GM19395 (cell line): ENCODE measurements at regions not wholly inside any gene's neighbourhood (a gene's known extent, or its start where the extent isn't known, plus 50 kb on each side); places are given as distances from the start of the nearest gene placed in this dataset.
A peak's percentile ranks its signal among the peaks of the same experiment; 100 is the strongest.

Experiments used
- ATAC-seq: cut with Tn5 transposase; IDR thresholded peaks from one replicate; pipeline ENCODE4 v1.9.1; 2021; ENCODE audit warnings: mild to moderate bottlenecking, moderate library complexity; ENCODE audit not compliant: unreplicated experiment

- ATAC-seq, result no peak
These were observed 321.0 kb downstream of the RPS6KC1 start for GRCh38 chr1:213371847-213372619.

GRCh38 chr1:213374369-213374768 is 323.3 kb downstream of the RPS6KC1 start:
- ATAC-seq, result peak; percentile 92

DNA sequence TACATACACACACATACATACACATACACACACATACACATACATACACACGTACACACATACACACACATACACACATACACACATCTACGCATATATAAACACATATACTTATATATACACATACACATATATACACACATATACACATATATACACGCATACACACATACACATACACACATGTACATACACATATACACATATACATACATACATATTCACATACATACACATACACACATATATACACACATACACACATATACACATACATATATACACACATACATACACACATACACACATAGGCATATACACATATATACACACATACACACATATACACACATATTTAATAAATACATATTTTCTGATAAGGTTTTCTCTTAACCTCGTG is 324.0 kb downstream of the RPS6KC1 start:
- no peak for ATAC-seq

GRCh38 chr1:213376862-213377372 is 325.9 kb downstream of the RPS6KC1 start:
- no peak for ATAC-seq

- no peak for ATAC-seq
These were observed 329.8 kb downstream of the RPS6KC1 start for GRCh38 chr1:213380865-213381264.

DNA sequence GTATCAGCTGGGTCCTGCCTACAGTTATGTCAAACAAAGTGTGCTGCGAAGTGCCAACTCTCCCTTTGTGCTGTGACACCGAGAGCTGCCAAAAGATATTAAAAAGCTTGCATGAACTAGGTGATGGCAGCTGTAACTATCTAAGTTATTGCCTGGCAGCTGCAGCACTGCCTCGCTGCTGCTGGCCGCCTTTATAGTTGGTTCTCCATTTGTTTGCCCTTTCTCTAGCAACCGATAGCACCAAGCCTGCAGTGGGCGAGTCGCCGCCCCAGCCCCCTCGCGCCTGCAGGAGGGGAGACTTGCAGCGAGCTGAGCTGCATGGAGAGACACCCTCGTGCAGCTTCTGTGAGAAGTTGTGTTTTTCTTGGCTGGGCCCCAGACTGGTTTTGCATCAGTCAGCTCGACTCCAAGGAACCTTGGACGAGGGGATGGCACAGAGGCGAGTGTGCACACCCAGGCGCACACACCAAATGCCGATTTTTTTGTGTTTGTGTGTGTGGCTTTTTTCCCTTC is 330.6 kb downstream of the RPS6KC1 start:
- ATAC-seq, result no peak

- no peak for ATAC-seq
These were observed 332.4 kb downstream of the RPS6KC1 start for GRCh38 chr1:213383465-213383864.

- no peak for ATAC-seq
These were observed 334.2 kb downstream of the RPS6KC1 start for GRCh38 chr1:213385201-213385600.

DNA sequence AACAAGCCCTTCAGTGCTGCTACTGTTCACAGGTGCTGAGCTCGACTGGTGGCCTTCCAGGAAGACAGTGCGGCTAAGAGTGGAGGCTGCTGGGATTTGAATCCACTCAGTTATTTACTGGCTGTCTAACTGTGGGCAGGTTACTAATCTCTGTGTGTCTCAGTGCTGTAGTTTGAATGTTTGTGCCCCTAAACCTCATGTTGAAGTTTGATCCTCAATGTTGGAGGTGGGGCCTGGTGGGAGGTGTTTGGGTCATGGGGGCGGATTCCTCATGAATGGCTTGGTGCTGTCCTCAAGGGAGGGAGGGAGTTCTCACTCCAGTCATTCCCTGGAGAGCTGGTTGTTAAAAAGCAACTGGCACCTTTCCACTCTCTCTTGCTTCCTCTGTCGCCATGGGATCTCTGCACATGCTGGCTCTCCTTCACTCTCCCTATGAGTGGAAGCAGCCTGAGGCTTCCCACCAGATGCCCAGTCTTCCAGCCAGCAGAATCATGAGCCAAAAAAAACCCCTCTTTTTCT is 334.8 kb downstream of the RPS6KC1 start:
- no peak for ATAC-seq

DNA sequence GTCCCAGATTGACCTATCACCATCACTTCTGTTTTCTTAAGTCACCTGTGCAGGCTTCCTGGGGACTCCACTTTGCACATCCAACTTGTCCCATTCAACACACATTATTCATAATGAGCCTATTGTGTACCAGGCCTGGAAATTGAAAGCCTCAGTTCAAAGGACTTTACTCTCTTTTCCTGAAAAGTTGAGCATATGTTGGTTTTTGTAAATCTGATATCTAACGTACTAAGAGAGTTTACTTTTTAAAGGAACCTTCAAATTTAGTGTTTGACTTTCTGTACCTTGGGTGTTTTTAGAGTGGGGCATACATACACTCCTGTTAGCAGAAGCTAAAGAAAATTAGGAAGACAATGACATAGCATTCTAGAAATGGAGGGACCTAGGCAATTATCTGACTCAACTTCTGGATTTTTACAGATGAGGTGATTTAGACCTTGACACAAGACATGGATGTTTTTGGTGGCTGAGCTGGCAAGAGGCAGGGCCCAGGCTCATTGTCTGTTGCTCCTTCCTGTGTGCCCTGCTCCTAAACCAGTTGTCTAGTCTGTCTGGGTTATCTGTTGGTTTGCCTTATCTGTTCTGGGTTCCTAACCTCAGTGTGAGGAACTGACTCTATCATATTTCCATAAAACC is 336.5 kb downstream of the RPS6KC1 start:
- no peak for ATAC-seq

DNA sequence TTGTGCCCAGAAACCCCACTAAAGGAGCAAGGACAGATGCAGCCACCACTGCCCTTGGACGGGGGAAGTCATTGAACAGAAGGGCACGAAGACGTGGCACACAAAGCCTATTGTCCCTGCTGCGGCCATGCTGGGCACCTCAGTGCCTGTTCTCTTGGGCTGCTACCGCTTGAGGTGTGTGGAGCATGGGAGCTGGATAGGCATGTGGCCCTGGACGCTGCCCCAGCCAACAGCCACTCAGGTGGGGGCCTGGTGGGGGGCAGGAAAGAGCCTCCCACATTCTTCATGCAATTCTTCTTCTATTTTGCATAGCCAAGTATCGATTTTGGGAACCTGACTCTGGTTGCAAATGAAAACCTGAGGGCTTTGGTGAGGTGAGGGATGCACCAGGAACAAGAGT is 337.2 kb downstream of the RPS6KC1 start:
- no peak for ATAC-seq

- no peak for ATAC-seq
These were observed 338.1 kb downstream of the RPS6KC1 start for GRCh38 chr1:213389061-213389581.

DNA sequence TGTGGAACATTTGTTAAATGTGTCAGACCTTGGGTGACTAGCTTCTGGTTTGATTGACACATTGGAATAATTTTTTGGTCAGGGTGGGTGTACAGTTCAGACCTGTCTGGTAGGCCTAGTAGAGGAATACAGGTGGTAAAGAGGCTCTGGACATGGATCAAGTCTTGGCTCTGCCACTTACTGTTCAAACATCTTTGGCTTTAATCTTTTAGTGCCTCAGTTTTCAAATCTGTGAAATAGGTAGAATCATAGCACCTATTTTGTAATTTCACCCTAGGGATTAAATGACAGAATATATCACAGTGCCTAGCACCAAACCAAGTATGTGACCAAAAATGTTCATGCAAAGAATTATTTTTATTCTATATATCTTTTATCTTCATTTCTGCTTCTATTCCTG is 340.4 kb downstream of the RPS6KC1 start:
- ATAC-seq, result no peak

DNA sequence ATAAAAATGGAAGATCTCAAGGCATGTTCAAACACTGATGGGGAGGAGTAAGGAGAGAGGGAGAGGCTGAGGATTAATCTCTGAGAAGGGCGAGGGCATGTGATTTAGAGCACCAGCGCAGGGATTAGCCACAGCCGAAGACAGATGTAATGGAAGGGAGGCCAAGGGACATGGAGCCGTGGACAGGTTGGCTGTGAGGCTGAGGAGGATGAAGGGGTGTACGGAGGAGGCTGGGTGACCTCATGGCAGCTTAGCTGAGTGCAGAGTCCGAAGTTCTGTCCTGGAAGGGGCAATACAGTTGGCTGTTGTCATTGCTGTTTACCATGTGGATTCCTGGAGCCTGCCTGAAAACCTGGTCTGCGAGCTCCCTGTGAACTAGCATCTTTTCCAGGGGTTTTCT is 342.8 kb downstream of the RPS6KC1 start:
- ATAC-seq, result no peak

DNA sequence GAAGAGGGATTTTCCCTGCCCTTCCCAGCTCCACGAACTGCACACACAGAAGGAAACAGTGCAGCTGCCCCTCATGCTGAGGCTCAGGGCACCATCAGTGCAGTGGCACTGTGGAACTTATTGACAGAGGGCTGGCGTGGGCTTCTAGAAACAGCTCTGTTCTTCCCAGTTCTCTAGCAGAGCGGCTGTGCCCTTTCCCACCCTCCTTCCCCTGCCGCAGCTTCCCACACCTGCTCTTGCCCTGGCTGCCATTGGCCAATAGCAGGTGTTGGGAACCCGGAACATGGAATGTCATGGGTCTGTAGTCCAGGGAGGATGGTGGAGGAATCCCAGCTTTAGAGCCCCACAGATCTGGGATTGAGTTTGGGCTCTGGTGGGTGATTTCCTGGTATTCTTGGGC is 343.8 kb downstream of the RPS6KC1 start:
- no peak for ATAC-seq

- no peak for ATAC-seq
These were observed 346.6 kb downstream of the RPS6KC1 start for GRCh38 chr1:213397638-213398037.

- no peak for ATAC-seq
These were observed 348.7 kb downstream of the RPS6KC1 start for GRCh38 chr1:213399695-213400094.

- ATAC-seq, result no peak
These were observed 358.2 kb downstream of the RPS6KC1 start for GRCh38 chr1:213409208-213409631.

- ATAC-seq, result no peak
These were observed 358.9 kb downstream of the RPS6KC1 start for GRCh38 chr1:213409971-213410370.

GRCh38 chr1:213414346-213414745 is 363.3 kb downstream of the RPS6KC1 start:
- no peak for ATAC-seq

DNA sequence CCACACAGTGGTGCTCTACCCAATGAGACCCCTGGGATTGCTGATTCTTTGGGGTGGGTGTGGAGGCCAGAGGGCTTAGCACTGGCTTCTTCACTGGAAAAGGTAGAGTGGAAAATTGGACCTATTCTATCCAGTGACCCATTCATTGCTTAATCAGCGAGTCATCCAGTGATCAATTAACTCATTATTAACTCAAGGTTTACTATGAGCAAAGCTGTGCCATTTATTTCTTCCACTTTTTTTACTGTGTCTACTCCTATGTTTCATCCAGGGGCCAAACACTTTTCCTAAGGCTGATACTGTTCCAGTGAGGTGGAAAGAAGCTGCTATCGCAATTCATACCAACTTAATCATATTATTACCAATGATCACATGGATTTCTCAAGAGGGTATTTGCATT is 363.9 kb downstream of the RPS6KC1 start:
- no peak for ATAC-seq
